Body of pancreas (tissue), 4 donors: ENCODE measurements at regions not wholly inside any gene's neighbourhood (a gene's known extent, or its start where the extent isn't known, plus 50 kb on each side); places are given as distances from the start of the nearest gene placed in this dataset.

ENCODE experiments used
- ATAC-seq: fragments of 150-250 bp; one replicate; pipeline ENCODE4 v1.9.1; 2016
- DNase-seq, 4 donors: peaks; one replicate each; pipeline ENCODE4 v3.0.0-alpha.2; 2019
- H3K27ac ChIP-seq, 4 donors: fragments of 200-600 bp; sonication (generic); 1 replicate in 3 of 4; 2 replicates in 1 of 4; pipeline versions ENCODE4 v1.5.1 to v1.6.1; 2016 to 2019; ENCODE audit warnings: mild to moderate bottlenecking in 1 of 4, mixed read lengths in 1 of 4, moderate library complexity in 1 of 4
- H3K27me3 ChIP-seq, 2 donors: fragments of 200-600 bp; sonication (generic); one replicate each; pipeline ENCODE4 v1.6.0; 2016; ENCODE audit warnings: mild to moderate bottlenecking in 1 of 2
- H3K36me3 ChIP-seq, 2 donors: fragments of 200-600 bp; sonication (generic); replicated peaks in 1 of 2; 2 replicates each; pipeline ENCODE4 v1.5.1; 2016; ENCODE audit warnings: low read depth in 2 of 2; ENCODE audit not compliant: insufficient read depth in 1 of 2
- H3K4me1 ChIP-seq: fragments of 200-600 bp; sonication (generic); one replicate; pipeline ENCODE4 v1.6.0; 2016
- H3K4me3 ChIP-seq, 2 donors: fragments of 200-600 bp; sonication (generic); 1 replicate in 1 of 2; 2 replicates in 1 of 2; pipeline ENCODE4 v1.5.1; 2016 to 2019
- H3K9me3 ChIP-seq, 3 donors: fragments of 200-600 bp; sonication (generic); 1 replicate in 2 of 3; 2 replicates in 1 of 3; pipeline ENCODE4 v1.5.1; 2016
- CTCF ChIP-seq, 7 experiments: fragments of 450-650 bp in 4 of 7; fragments of 200-600 bp in 3 of 7; sonication (generic) in 3 of 7; IDR thresholded peaks; one replicate each; pipeline ENCODE4 v1.5.1; 2016 to 2019; ENCODE audit warnings: antibody characterized with exemption in 7 of 7
- POLR2A ChIP-seq, 3 donors: fragments of 450-650 bp; IDR thresholded peaks; one replicate each; pipeline ENCODE4 v1.6.1; 2016; ENCODE audit warnings: antibody characterized with exemption in 3 of 3, mild to moderate bottlenecking in 2 of 3
- WGBS, 2 donors: methylation state at CpG; one replicate each; pipeline ENCODE4 v1.1.5; 2017; 5-methylcytosine and 5-hydroxymethylcytosine counted together
- intact Hi-C: fragments of 100-400 bp; cut with DNase I; formaldehyde crosslinking; loops from one replicate; pipeline ENCODE4 v1.15.1; 2023

GRCh38 chr9:115770521-115770920, 383.1 kb upstream of the PAPPA start:
- TF ChIP-seq POLR2A (IDR thresholded peaks at IDR 0.05) (no peak), CTCF (IDR thresholded peaks at IDR 0.05) (no peak)
- DNase-seq (no peak), ATAC-seq (no peak)
- no peaks in the 10 kb centered on the region for H3K36me3 ChIP-seq
- no peaks in the 10 kb centered on the region for H3K27me3 ChIP-seq
- H3K27ac ChIP-seq: no peak overlapping the region
- no peak overlapping the region for H3K4me3 ChIP-seq
- intact Hi-C loops: no loop called here
- 70 to 75% methylated on average over 2 of the region's 2 CpGs for WGBS, 2 donors
- no peaks in the 10 kb centered on the region for H3K4me1 ChIP-seq
- no peaks in the 10 kb centered on the region for H3K9me3 ChIP-seq

DNA sequence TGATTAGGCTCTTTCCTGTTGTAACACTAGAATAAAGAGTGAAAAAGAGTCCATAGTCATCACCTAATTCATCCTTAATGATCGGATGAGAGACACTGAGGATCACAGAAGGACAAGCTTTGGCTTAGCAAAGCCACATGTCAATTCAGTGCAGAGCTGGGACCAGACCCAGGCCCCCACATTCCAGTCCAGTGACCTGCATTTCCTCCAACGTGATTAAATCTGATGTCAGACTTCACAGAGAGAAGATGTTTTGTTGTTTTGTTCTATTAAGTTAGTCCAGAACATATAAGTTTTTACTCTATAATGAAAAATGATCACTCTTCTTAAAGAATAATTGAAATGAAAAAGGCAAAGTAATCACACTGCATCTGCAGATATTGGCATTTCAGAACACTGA, 377.9 kb upstream of the PAPPA start:
- 37 to 39% methylated on average over 2 of the region's 2 CpGs for WGBS, 2 donors
- H3K36me3 ChIP-seq: no peaks in the 10 kb centered on the region
- intact Hi-C loops: no loop called here
- TF ChIP-seq CTCF (IDR thresholded peaks at IDR 0.05) (no peak), POLR2A (IDR thresholded peaks at IDR 0.05) (no peak)
- H3K27me3 ChIP-seq: no peaks in the 10 kb centered on the region
- no peak overlapping the region for H3K27ac ChIP-seq
- no peaks in the 10 kb centered on the region for H3K9me3 ChIP-seq
- H3K4me3 ChIP-seq: no peak overlapping the region
- ATAC-seq (no peak), DNase-seq (no peak)
- H3K4me1 ChIP-seq: no peaks in the 10 kb centered on the region

- WGBS, 2 donors: 64 to 78% methylated on average over 2 of the region's 2 CpGs
- H3K4me1 ChIP-seq: no peaks in the 10 kb centered on the region
- H3K27me3 ChIP-seq: no peaks in the 10 kb centered on the region
- ATAC-seq: no peak
- TF ChIP-seq CTCF (IDR thresholded peaks at IDR 0.05): no peak
- TF ChIP-seq POLR2A (IDR thresholded peaks at IDR 0.05): no peak
- H3K4me3 ChIP-seq: no peak overlapping the region
- no peak for DNase-seq
- no peak overlapping the region for H3K27ac ChIP-seq
- no peaks in the 10 kb centered on the region for H3K9me3 ChIP-seq
- intact Hi-C loops: no loop called here
- no peaks in the 10 kb centered on the region for H3K36me3 ChIP-seq
These were observed 376.0 kb upstream of the PAPPA start for GRCh38 chr9:115777610-115778009.

- Histone ChIP-seq H3K27ac (no peak overlapping the region), H3K4me1 (no peaks in the 10 kb centered on the region), H3K4me3 (no peak overlapping the region), H3K9me3 (no peaks in the 10 kb centered on the region), H3K36me3 (no peaks in the 10 kb centered on the region), H3K27me3 (no peaks in the 10 kb centered on the region)
- no peak for ATAC-seq
- 47 to 54% methylated on average over 4 of the region's 4 CpGs for WGBS, 2 donors
- DNase-seq: no peak
- intact Hi-C loops: no loop called here
- TF ChIP-seq CTCF (IDR thresholded peaks at IDR 0.05) (no peak), POLR2A (IDR thresholded peaks at IDR 0.05) (no peak)
These were observed 372.4 kb upstream of the PAPPA start for GRCh38 chr9:115781070-115781736.

DNA sequence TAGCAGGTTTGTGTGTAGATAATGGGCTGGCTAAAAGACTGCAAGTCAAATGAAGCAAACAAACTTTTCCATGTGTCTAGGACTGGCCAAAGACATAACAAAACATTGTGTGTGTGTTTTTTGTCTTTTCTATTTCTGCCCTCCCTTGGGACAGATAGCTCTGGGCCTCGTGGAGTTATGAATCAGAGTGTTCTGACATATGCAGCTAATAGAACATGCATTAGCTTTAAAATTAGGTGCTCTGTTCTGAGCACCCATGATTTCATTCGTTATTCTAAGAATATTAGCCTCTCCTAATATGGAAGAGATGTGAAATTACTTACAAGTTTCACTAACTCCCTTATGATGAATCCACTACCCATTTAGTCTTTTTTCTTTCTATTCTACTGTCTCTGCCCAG, 367.3 kb upstream of the PAPPA start:
- WGBS, 2 donors: 24 to 32% methylated on average over 2 of the region's 2 CpGs

More for the DNA sequence above, 367.3 kb upstream of the PAPPA start:
- no peak for ATAC-seq
- Histone ChIP-seq H3K36me3 (no peaks in the 10 kb centered on the region), H3K4me1 (no peaks in the 10 kb centered on the region), H3K27ac (no peak overlapping the region), H3K27me3 (no peaks in the 10 kb centered on the region), H3K4me3 (no peak overlapping the region), H3K9me3 (no peaks in the 10 kb centered on the region)
- DNase-seq: no peak
- TF ChIP-seq POLR2A (IDR thresholded peaks at IDR 0.05): no peak
- TF ChIP-seq CTCF (IDR thresholded peaks at IDR 0.05): no peak
- intact Hi-C loops: no loop called here
